ENCODE measurements at regions not wholly inside any gene's neighbourhood (a gene's known extent, or its start where the extent isn't known, plus 50 kb on each side); places are given as distances from the start of the nearest gene placed in this dataset.

DNA sequence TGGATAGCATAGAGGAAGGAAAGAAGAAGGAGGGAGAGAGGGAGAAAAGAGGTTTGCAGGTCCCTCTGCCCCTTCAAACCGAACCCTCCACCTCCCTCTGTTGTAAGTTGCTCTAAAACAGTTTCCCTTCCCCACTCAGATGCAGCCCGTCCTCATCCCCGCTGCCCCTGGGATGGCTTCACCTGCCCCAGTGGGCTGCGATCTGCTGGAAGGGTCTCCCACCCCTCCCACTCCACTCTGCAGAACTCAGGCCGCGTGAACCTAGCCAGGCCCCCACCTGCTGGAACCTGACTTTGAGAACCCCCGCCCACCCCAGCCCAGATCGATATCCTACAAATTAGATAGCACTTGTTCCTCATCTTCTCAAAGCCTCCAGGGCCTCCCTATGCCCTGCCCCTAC lies 190.8 kb downstream of the DLL1 start:
- Histone ChIP-seq H3K9ac (ENCODE audit: low read depth, low read length) (no peak overlapping the region), H3K4me1 (ENCODE audit: insufficient read depth, low read length) (0 out of 2 replicates have a peak, but pooled peaks cover 3% of the 10 kb centered on the region), H3K27me3 (ENCODE audit: insufficient read depth, low read length) (no peaks in the 10 kb centered on the region), H3K9me3 (ENCODE audit: insufficient read depth, low read depth, low read length) (no peaks in the 10 kb centered on the region), H3K4me3 (ENCODE audit: low read length) (no peak overlapping the region), H3K27ac (ENCODE audit: low read depth, low read length) (no peak overlapping the region), H3K36me3 (ENCODE audit: insufficient read depth, low read length) (no peaks in the 10 kb centered on the region)
- WGBS: 80% methylated on average over 8 of the region's 8 CpGs

DNA sequence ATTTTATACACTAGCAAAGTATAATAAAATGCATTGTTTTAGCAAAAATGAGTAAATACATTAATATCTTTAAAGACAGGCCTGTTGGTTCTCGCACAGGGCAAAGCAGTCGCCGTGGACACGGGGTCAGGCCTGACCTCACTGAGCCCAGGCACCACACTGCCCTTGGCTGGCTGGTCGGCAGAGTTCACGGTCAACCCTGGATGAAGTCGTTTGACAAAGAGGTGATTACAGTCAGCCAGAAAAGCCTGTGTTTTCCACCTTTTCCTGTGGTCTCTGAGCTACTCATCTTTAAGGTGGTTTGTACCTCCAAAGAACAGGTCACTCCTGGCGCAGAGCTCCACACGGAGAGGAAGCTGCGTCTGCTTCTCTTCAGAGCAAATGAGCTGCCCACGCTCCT lies 191.5 kb downstream of the DLL1 start:
- no peaks in the 10 kb centered on the region for H3K27me3 ChIP-seq (ENCODE audit: insufficient read depth, low read length)
- H3K4me1 ChIP-seq (ENCODE audit: insufficient read depth, low read length): 0 out of 2 replicates have a peak, but pooled peaks cover 3% of the 10 kb centered on the region
- no peaks in the 10 kb centered on the region for H3K36me3 ChIP-seq (ENCODE audit: insufficient read depth, low read length)
- H3K9me3 ChIP-seq (ENCODE audit: insufficient read depth, low read depth, low read length): no peaks in the 10 kb centered on the region
- H3K27ac ChIP-seq (ENCODE audit: low read depth, low read length): no peak overlapping the region
- no peak overlapping the region for H3K4me3 ChIP-seq (ENCODE audit: low read length)
- 94% methylated on average over 11 of the region's 11 CpGs for WGBS
- H3K9ac ChIP-seq (ENCODE audit: low read depth, low read length): no peak overlapping the region

DNA sequence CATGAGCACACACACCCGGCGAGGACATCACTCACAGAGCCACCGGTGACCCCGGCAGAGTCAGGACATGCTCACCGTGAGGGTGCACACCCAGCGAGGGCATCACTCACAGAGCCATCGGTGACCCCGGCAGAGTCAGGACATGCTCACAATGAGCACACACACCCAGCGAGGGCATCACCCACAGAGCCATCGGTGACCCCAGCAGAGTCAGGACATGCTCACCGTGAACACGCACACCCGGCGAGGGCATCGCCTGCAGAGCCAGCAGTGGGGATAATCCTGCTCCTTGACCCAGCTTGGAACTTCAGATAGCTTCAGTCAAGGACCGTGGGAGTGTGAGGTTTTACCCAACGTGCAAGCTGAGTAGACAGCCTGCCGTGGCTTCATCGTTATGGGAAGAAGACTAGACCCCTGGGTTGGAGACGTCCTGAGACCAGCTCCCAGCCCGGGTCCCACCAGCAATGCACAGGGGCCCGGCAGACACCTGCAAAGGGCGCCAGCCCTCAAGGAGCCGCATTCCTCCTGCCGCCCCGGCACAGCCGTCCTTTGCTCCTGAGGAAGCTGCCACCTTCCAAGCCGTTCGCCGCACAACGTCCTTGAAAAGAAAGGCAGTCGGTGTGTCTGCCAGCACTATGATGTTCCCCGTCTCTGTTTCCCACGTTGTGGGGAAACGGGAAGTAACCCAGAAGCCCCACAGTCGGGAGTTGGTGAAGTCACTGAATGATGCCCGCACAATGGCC lies 192.3 kb downstream of the DLL1 start:
- Histone ChIP-seq H3K27ac (ENCODE audit: low read depth, low read length) (no peak overlapping the region), H3K9me3 (ENCODE audit: insufficient read depth, low read depth, low read length) (no peaks in the 10 kb centered on the region), H3K9ac (ENCODE audit: low read depth, low read length) (no peak overlapping the region), H3K4me3 (ENCODE audit: low read length) (no peak overlapping the region), H3K36me3 (ENCODE audit: insufficient read depth, low read length) (no peaks in the 10 kb centered on the region), H3K27me3 (ENCODE audit: insufficient read depth, low read length) (no peaks in the 10 kb centered on the region), H3K4me1 (ENCODE audit: insufficient read depth, low read length) (0 out of 2 replicates have a peak, but pooled peaks cover 3% of the 10 kb centered on the region)
- WGBS: 96% methylated on average over 37 of the region's 37 CpGs

DNA sequence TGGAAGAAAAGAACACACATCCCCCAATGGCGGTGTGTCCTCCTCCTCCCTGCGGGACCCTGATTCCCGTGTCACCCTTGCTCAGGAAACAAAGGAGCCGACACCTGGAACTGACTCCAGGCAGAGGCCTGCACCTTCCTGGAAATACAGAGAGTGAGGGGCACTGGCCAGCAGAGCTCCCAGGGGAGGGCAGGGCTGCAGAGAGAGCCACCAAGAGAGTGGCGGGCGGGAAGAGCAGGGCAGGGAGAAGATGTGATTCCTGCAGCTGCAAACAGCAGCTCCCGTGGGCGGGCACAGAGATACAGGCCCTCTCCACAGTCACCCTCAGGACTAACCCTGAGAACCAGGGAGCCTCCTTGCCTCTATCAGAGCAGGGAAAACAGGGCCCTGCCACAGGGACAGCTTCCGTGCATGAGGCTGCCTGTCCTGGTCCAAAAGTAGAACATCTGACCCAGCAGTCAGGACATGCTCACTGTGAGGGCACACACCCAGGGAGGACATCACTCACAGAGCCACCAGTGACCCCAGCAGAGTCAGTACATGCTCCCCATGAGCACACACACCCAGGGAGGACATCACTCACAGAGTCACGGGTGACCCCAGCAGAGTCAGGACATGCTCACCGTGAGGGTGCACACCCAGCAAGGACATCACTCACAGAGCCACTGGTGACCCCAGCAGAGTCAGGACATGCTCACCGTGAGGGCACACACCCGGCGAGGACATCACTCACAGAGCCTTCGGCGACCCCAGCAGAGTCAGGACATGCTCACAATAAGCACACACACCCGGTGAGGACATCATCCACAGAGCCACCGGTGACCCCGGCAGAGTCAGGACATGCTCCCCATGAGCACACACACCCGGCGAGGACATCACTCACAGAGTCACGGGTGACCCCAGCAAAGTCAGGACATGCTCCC lies 193.1 kb downstream of the DLL1 start:
- H3K9ac ChIP-seq (ENCODE audit: low read depth, low read length): no peak overlapping the region
- H3K27ac ChIP-seq (ENCODE audit: low read depth, low read length): no peak overlapping the region
- 84% methylated on average over 22 of the region's 22 CpGs for WGBS
- H3K36me3 ChIP-seq (ENCODE audit: insufficient read depth, low read length): no peaks in the 10 kb centered on the region
- H3K4me1 ChIP-seq (ENCODE audit: insufficient read depth, low read length): 0 out of 2 replicates have a peak, but pooled peaks cover 3% of the 10 kb centered on the region
- H3K9me3 ChIP-seq (ENCODE audit: insufficient read depth, low read depth, low read length): no peaks in the 10 kb centered on the region
- H3K4me3 ChIP-seq (ENCODE audit: low read length): no peak overlapping the region
- H3K27me3 ChIP-seq (ENCODE audit: insufficient read depth, low read length): no peaks in the 10 kb centered on the region

DNA sequence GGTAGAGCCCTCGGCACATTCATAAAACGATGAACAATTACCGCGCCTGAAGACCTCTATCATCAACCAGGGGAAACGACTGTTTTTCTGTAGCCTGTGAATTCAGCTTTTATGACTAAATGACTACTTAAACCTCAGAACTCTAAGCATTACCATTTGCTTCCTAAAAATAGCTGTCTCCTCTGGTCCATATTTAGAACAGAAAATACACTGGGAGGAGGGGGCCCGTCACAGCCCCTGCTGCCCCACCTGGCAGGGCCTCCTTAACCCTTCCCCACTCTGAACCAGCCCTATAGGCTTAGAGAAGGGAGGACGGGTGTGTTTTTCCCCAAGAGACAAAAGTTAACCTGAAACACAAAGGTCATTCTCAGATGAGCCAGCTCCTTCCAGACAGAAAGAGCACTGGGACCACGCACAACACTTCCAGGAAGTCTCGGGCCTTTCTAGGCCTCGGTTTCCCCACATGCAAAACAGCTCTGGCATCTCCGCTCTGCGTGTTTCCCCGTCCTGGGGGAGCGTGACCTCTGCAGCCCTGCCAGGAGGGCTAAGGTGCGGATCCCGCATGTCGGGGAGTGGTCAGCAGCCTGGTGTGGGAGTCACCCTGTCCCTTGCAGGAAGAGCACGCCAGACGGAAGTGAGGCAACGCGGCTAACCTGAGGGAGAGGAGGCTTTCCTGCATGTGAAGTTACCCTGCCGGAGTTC lies 193.9 kb downstream of the DLL1 start:
- H3K27ac ChIP-seq (ENCODE audit: low read depth, low read length): no peak overlapping the region
- WGBS: 85% methylated on average over 22 of the region's 22 CpGs
- no peaks in the 10 kb centered on the region for H3K27me3 ChIP-seq (ENCODE audit: insufficient read depth, low read length)
- H3K9me3 ChIP-seq (ENCODE audit: insufficient read depth, low read depth, low read length): no peaks in the 10 kb centered on the region
- no peaks in the 10 kb centered on the region for H3K36me3 ChIP-seq (ENCODE audit: insufficient read depth, low read length)
- 0 out of 2 replicates have a peak, but pooled peaks cover under 1% of the 10 kb centered on the region for H3K4me1 ChIP-seq (ENCODE audit: insufficient read depth, low read length)
- no peak overlapping the region for H3K4me3 ChIP-seq (ENCODE audit: low read length)
- no peak overlapping the region for H3K9ac ChIP-seq (ENCODE audit: low read depth, low read length)

DNA sequence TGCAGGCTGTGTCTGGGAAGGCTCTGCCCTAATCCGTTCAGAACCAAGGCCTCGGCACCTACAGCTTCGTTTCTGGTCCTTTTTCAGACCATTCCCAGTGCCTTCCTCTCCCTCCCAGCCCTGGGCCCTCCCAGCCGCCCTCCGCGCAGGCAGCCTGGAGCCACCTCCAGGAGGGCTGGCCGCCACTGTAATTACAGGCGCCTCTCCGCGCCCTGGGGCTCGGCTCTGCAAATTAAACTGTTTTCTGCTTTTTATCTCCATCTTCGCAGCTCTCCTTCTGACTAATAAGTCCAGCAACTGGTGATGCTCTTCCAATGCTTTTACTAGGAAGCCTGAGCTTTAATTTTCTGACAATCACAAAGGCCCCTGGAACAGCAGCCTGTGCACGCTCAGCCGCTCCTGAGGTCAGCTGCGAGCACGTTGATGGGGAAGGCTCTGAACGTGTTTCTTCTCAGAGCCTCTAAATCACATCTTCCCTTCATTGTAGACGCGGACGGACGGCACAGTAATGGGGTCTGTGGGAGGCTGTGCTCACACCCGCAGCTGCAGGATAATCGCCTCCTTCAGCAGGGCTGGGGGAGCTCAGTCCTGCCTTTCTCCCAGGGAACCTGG lies 194.6 kb downstream of the DLL1 start:
- Histone ChIP-seq H3K4me1 (ENCODE audit: insufficient read depth, low read length) (no peaks in the 10 kb centered on the region), H3K4me3 (ENCODE audit: low read length) (no peak overlapping the region), H3K9ac (ENCODE audit: low read depth, low read length) (no peak overlapping the region), H3K9me3 (ENCODE audit: insufficient read depth, low read depth, low read length) (no peaks in the 10 kb centered on the region), H3K27ac (ENCODE audit: low read depth, low read length) (no peak overlapping the region), H3K36me3 (ENCODE audit: insufficient read depth, low read length) (no peaks in the 10 kb centered on the region), H3K27me3 (ENCODE audit: insufficient read depth, low read length) (no peaks in the 10 kb centered on the region)
- 88% methylated on average over 23 of the region's 23 CpGs for WGBS

DNA sequence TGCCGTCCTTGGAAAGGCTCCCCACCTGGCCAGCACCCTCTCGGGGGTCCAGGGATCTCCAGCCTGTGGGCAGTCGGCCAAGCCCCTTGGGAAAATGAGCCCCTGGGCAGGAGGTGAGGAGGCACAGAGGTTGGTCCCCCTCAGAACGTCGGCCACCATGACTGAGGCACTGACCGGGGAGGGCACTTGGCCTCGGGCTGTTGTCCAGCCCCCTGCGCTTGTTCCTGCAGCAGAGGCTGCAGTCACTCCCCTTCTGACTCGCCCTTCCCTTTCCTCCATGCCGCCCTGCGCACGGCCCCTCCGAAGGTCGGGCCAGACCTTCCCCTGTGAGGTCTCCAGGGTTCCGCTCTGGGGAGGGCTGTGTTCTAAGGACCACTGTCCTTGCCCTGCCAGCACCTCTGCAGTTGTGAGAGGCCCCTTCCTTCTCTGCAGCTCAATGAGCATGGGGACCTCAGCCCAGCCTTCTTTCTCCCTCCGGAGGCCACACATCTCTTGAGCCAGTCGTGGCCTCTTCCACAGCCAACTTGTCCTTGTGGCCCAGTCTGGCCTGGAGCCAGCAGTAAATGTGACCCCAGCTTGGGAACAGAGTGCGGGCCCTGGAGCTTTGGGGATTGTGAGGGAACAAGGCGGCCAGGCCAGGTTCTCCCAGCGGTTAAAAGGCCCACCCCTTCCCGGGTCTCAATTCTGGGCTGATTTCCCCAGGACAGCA lies 195.5 kb downstream of the DLL1 start:
- Histone ChIP-seq H3K9me3 (ENCODE audit: insufficient read depth, low read depth, low read length) (no peaks in the 10 kb centered on the region), H3K4me3 (ENCODE audit: low read length) (no peak overlapping the region), H3K4me1 (ENCODE audit: insufficient read depth, low read length) (no peaks in the 10 kb centered on the region), H3K9ac (ENCODE audit: low read depth, low read length) (no peak overlapping the region), H3K36me3 (ENCODE audit: insufficient read depth, low read length) (no peaks in the 10 kb centered on the region), H3K27ac (ENCODE audit: low read depth, low read length) (no peak overlapping the region), H3K27me3 (ENCODE audit: insufficient read depth, low read length) (no peaks in the 10 kb centered on the region)
- WGBS: 92% methylated on average over 21 of the region's 21 CpGs

DNA sequence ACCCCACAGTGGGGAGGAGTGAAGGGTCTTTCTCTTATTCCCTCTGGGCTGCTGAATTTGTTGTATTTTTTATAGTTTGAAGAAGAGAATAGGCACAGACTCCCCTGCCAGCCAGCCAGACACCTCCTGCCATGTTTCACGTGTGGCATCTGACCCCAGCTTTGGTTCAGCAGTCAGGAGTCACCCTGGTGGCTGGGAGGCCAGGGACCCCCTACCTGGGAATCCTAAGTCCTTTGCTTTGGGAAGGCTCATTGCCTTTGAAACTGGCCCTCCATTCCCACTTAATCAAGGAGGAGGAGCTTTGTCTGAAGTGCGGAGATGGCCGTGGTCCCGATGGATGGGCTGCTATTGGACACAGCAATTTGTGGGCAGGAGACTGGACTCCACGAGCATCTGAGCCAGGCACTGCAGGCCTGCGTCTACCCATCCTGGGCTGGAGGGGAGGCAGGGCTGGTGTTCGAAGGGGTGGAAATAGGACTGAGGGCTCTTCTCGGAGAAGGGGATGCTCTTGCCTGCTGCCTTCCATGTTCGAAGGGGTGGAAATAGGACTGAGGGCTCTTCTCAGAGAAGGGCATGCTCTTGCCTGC lies 196.1 kb downstream of the DLL1 start:
- H3K36me3 ChIP-seq (ENCODE audit: insufficient read depth, low read length): no peaks in the 10 kb centered on the region
- H3K9me3 ChIP-seq (ENCODE audit: insufficient read depth, low read depth, low read length): no peaks in the 10 kb centered on the region
- no peaks in the 10 kb centered on the region for H3K4me1 ChIP-seq (ENCODE audit: insufficient read depth, low read length)
- H3K4me3 ChIP-seq (ENCODE audit: low read length): no peak overlapping the region
- WGBS: 89% methylated on average over 9 of the region's 9 CpGs
- no peak overlapping the region for H3K9ac ChIP-seq (ENCODE audit: low read depth, low read length)
- no peaks in the 10 kb centered on the region for H3K27me3 ChIP-seq (ENCODE audit: insufficient read depth, low read length)
- H3K27ac ChIP-seq (ENCODE audit: low read depth, low read length): no peak overlapping the region

DNA sequence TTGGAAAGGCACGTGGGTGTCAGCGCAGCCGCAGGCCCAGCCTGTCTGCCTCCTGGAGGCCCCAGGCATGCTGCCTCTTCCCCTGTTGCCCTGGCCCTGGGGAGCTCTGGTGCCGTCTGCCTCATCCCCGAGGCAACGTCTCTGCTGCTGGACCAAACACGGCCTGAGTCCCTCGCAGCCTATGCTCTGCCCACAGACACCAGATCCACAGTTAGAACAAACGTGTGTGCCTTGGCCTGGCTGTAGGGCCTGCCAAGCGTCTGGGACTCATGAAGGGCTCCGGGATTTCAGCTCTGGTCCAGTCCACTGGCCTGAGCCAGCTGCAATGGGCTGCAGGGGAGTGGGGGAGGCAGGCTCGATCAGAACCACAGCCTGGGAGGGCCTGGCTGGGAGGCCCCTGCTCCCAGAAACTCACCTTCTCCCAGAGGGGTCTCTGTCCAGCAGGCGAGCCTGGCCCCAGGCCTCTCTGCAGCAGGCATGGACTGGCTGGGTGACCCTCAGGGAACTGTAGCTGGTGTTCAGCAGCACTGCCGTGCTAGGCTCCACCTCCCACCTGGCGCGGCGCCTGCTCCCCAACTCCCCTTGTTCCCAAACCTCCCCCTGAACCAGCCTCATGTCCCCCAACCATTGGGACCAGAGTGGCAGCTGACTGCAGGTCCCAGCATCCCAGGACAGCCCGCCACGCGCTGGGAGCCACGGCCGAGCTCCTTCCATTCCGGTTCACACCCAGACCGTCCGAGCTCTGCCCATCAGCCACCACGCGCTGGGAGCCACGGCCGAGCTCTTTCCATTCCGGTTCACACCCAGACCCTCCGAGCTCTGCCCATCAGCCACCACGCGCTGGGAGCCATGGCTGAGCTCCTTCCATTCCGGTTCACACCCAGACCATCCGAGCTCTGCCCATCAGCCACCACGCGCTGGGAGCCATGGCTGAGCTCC lies 197.0 kb downstream of the DLL1 start:
- H3K9ac ChIP-seq (ENCODE audit: low read depth, low read length): no peak overlapping the region
- H3K36me3 ChIP-seq (ENCODE audit: insufficient read depth, low read length): no peaks in the 10 kb centered on the region
- H3K9me3 ChIP-seq (ENCODE audit: insufficient read depth, low read depth, low read length): no peaks in the 10 kb centered on the region
- H3K27ac ChIP-seq (ENCODE audit: low read depth, low read length): no peak overlapping the region
- H3K4me3 ChIP-seq (ENCODE audit: low read length): no peak overlapping the region
- no peaks in the 10 kb centered on the region for H3K4me1 ChIP-seq (ENCODE audit: insufficient read depth, low read length)
- H3K27me3 ChIP-seq (ENCODE audit: insufficient read depth, low read length): no peaks in the 10 kb centered on the region
- WGBS: 92% methylated on average over 37 of the region's 37 CpGs

Measured in HUES64 (cell line).